GM23338 (cell line): ENCODE measurements at regions not wholly inside any gene's neighbourhood (a gene's known extent, or its start where the extent isn't known, plus 50 kb on each side); places are given as distances from the start of the nearest gene placed in this dataset.

Experiments
- ATAC-seq: fragments of 200-7000 bp; cut with Tn5 transposase; 3 replicates; pipeline ENCODE4 v1.9.1; 2020
- DNase-seq: peaks from one replicate; pipeline ENCODE4 v3.0.0-alpha.2; 2015; ENCODE audit warnings: low spot score
- H2AFZ ChIP-seq: fragments of 200-600 bp; sonication (generic); 2 replicates; pipeline ENCODE4 v1.8.0; 2016; ENCODE audit warnings: antibody characterized with exemption, mild to moderate bottlenecking, moderate library complexity
- H3F3A ChIP-seq: fragments of 200-600 bp; sonication (generic); replicated peaks from 2 replicates; pipeline ENCODE4 v1.8.0; 2017; ENCODE audit warnings: antibody characterized with exemption, mixed run types, low read depth
- H3K27ac ChIP-seq: fragments of 200-600 bp; sonication (generic); 2 replicates; pipeline ENCODE4 v1.6.1; 2016; ENCODE audit warnings: low read depth
- H3K27me3 ChIP-seq: fragments of 200-600 bp; sonication (generic); 2 replicates; pipeline ENCODE4 v1.8.0; 2016; ENCODE audit warnings: mild to moderate bottlenecking, mixed run types, moderate library complexity; ENCODE audit not compliant: insufficient read depth
- H3K36me3 ChIP-seq: fragments of 200-600 bp; sonication (generic); 2 replicates; pipeline ENCODE4 v1.8.0; 2016; ENCODE audit warnings: mild to moderate bottlenecking; ENCODE audit not compliant: insufficient read depth
- H3K4me1 ChIP-seq: fragments of 200-600 bp; sonication (generic); 2 replicates; pipeline ENCODE4 v1.8.0; 2016; ENCODE audit warnings: mild to moderate bottlenecking, moderate library complexity; ENCODE audit not compliant: insufficient read depth
- H3K4me2 ChIP-seq: fragments of 200-600 bp; sonication (generic); 2 replicates; pipeline ENCODE4 v1.7.1; 2017; ENCODE audit warnings: mixed run types
- H3K4me3 ChIP-seq: fragments of 200-600 bp; sonication (generic); 2 replicates; pipeline ENCODE4 v1.6.1; 2016; ENCODE audit warnings: mixed run types
- H3K79me2 ChIP-seq: fragments of 200-600 bp; sonication (generic); replicated peaks from 2 replicates; pipeline ENCODE4 v1.8.0; 2017; ENCODE audit warnings: mild to moderate bottlenecking; ENCODE audit not compliant: insufficient read depth
- H3K9me2 ChIP-seq: fragments of 200-600 bp; sonication (generic); 2 replicates; pipeline ENCODE4 v1.8.0; 2017; ENCODE audit not compliant: insufficient read depth
- H4K20me1 ChIP-seq: fragments of 200-600 bp; sonication (generic); replicated peaks from 2 replicates; pipeline ENCODE4 v1.8.0; 2017; ENCODE audit warnings: mild to moderate bottlenecking; ENCODE audit not compliant: insufficient read depth
- H3K27ac Mint-ChIP-seq: 2 replicates; pipeline ENCODE4 v1.8.0; 2020; ENCODE audit warnings: inconsistent platforms, mild to moderate bottlenecking, moderate library complexity, mixed read lengths
- H3K27me3 Mint-ChIP-seq: 3 replicates; pipeline ENCODE4 v1.8.0; 2022; ENCODE audit warnings: low read depth, mild to moderate bottlenecking, moderate library complexity, mixed read lengths, inconsistent platforms; ENCODE audit not compliant: insufficient read depth, poor library complexity
- H3K36me3 Mint-ChIP-seq: 3 replicates; pipeline ENCODE4 v1.8.0; 2021; ENCODE audit warnings: low read depth, mild to moderate bottlenecking, inconsistent platforms, moderate library complexity, mixed read lengths
- H3K4me1 Mint-ChIP-seq: 3 replicates; pipeline ENCODE4 v1.8.0; 2020; ENCODE audit warnings: mild to moderate bottlenecking, inconsistent platforms, mixed read lengths
- H3K4me3 Mint-ChIP-seq: 3 replicates; pipeline ENCODE4 v1.8.0; 2021; ENCODE audit warnings: moderate library complexity, mild to moderate bottlenecking, inconsistent platforms, mixed read lengths
- H3K9me3 Mint-ChIP-seq: 3 replicates; pipeline ENCODE4 v1.8.0; 2020; ENCODE audit warnings: moderate library complexity, mild to moderate bottlenecking, inconsistent platforms, mixed read lengths
- CREB1 ChIP-seq: fragments of 250-450 bp; sonication (Bioruptor Pico); IDR thresholded peaks from 2 replicates; pipeline ENCODE4 v1.5.0; 2020; ENCODE audit warnings: low read depth, mild to moderate bottlenecking, moderate library complexity
- EZH2phosphoT487 ChIP-seq: fragments of 200-600 bp; sonication (generic); IDR thresholded peaks from one replicate; pipeline ENCODE4 v1.8.1; 2018; ENCODE audit warnings: antibody characterized with exemption; ENCODE audit not compliant: unreplicated experiment
- JUNB ChIP-seq: IDR thresholded peaks from one replicate; pipeline ENCODE4 v1.6.1; 2016; ENCODE audit warnings: antibody characterized with exemption; ENCODE audit not compliant: unreplicated experiment
- ZNF114 ChIP-seq: fragments of 250-450 bp; sonication (Bioruptor Pico); IDR thresholded peaks from 2 replicates; pipeline ENCODE4 v1.5.0; 2020; ENCODE audit warnings: mild to moderate bottlenecking, moderate library complexity
- ZNF331 ChIP-seq: fragments of 250-450 bp; sonication (Bioruptor Pico); IDR thresholded peaks from 2 replicates; pipeline ENCODE4 v1.5.0; 2020; ENCODE audit warnings: low read depth, mild to moderate bottlenecking, moderate library complexity
- TF ChIP-seq, protein P1 (sequence below): fragments of 250-450 bp; sonication (Bioruptor Pico); IDR thresholded peaks from 2 replicates; pipeline ENCODE4 v1.5.0; 2020; ENCODE audit warnings: mild to moderate bottlenecking, moderate library complexity
- TF ChIP-seq, protein P2 (sequence below), 2 experiments: fragments of 200-600 bp in 1 of 2; sonication (generic) in 1 of 2; conservative IDR thresholded peaks; 2 replicates each; pipeline versions ENCODE4 v1.5.1 to v1.6.1; 2016 to 2017; ENCODE audit warnings: antibody characterized with exemption in 2 of 2, low read depth in 2 of 2, mild to moderate bottlenecking in 2 of 2, moderate library complexity in 1 of 2
- TF ChIP-seq, protein P3 (sequence below): IDR thresholded peaks from one replicate; pipeline ENCODE4 v1.6.1; 2018; ENCODE audit warnings: antibody characterized with exemption; ENCODE audit not compliant: unreplicated experiment
- TF ChIP-seq, protein P4 (sequence below): IDR thresholded peaks from 2 replicates; pipeline ENCODE4 v1.6.1; 2016; ENCODE audit warnings: antibody characterized with exemption

DNA sequence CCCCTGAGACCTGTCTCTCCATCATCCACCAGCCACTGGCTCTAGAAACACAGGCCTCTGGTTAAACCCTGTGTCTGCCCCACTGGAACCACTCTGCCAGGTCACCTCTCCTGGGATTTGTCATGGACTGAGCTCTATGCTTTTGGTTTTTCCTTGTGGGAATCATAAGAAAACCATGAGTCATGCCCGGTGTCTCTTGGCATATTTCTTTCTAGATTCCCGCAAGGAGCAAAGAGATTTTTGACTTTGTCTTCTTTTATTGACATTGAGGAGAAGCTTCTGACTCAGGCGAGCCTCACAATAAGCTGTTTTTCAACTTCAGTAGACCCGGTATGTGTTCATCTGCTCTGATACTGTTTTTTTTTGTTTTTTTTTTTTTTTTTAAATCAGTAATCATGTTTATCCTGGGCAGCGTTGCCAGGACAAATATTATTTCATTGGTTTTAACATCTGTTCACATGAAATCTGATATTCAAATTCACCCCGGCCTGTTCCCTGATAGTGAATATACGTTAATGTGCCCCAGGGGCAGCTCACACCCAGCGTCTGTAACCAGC, 207.1 kb downstream of the ACKR3 start (continued):
- TF ChIP-seq, protein P1, sequence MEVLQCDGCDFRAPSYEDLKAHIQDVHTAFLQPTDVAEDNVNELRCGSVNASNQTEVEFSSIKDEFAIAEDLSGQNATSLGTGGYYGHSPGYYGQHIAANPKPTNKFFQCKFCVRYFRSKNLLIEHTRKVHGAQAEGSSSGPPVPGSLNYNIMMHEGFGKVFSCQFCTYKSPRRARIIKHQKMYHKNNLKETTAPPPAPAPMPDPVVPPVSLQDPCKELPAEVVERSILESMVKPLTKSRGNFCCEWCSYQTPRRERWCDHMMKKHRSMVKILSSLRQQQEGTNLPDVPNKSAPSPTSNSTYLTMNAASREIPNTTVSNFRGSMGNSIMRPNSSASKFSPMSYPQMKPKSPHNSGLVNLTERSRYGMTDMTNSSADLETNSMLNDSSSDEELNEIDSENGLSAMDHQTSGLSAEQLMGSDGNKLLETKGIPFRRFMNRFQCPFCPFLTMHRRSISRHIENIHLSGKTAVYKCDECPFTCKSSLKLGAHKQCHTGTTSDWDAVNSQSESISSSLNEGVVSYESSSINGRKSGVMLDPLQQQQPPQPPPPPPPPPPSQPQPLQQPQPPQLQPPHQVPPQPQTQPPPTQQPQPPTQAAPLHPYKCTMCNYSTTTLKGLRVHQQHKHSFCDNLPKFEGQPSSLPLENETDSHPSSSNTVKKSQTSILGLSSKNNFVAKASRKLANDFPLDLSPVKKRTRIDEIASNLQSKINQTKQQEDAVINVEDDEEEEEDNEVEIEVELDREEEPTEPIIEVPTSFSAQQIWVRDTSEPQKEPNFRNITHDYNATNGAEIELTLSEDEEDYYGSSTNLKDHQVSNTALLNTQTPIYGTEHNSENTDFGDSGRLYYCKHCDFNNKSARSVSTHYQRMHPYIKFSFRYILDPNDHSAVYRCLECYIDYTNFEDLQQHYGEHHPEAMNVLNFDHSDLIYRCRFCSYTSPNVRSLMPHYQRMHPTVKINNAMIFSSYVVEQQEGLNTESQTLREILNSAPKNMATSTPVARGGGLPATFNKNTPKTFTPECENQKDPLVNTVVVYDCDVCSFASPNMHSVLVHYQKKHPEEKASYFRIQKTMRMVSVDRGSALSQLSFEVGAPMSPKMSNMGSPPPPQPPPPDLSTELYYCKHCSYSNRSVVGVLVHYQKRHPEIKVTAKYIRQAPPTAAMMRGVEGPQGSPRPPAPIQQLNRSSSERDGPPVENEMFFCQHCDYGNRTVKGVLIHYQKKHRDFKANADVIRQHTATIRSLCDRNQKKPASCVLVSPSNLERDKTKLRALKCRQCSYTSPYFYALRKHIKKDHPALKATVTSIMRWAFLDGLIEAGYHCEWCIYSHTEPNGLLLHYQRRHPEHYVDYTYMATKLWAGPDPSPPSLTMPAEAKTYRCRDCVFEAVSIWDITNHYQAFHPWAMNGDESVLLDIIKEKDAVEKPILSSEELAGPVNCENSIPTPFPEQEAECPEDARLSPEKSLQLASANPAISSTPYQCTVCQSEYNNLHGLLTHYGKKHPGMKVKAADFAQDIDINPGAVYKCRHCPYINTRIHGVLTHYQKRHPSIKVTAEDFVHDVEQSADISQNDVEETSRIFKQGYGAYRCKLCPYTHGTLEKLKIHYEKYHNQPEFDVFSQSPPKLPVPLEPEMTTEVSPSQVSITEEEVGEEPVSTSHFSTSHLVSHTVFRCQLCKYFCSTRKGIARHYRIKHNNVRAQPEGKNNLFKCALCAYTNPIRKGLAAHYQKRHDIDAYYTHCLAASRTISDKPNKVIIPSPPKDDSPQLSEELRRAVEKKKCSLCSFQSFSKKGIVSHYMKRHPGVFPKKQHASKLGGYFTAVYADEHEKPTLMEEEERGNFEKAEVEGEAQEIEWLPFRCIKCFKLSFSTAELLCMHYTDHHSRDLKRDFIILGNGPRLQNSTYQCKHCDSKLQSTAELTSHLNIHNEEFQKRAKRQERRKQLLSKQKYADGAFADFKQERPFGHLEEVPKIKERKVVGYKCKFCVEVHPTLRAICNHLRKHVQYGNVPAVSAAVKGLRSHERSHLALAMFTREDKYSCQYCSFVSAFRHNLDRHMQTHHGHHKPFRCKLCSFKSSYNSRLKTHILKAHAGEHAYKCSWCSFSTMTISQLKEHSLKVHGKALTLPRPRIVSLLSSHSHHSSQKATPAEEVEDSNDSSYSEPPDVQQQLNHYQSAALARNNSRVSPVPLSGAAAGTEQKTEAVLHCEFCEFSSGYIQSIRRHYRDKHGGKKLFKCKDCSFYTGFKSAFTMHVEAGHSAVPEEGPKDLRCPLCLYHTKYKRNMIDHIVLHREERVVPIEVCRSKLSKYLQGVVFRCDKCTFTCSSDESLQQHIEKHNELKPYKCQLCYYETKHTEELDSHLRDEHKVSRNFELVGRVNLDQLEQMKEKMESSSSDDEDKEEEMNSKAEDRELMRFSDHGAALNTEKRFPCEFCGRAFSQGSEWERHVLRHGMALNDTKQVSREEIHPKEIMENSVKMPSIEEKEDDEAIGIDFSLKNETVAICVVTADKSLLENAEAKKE (CRISPR knock-in tag), result no peak
- TF ChIP-seq EZH2phosphoT487 (no peak), CREB1 (no peak), ZNF331 (CRISPR knock-in tag) (no peak), ZNF114 (CRISPR knock-in tag) (no peak)
- TF ChIP-seq, protein P2, sequence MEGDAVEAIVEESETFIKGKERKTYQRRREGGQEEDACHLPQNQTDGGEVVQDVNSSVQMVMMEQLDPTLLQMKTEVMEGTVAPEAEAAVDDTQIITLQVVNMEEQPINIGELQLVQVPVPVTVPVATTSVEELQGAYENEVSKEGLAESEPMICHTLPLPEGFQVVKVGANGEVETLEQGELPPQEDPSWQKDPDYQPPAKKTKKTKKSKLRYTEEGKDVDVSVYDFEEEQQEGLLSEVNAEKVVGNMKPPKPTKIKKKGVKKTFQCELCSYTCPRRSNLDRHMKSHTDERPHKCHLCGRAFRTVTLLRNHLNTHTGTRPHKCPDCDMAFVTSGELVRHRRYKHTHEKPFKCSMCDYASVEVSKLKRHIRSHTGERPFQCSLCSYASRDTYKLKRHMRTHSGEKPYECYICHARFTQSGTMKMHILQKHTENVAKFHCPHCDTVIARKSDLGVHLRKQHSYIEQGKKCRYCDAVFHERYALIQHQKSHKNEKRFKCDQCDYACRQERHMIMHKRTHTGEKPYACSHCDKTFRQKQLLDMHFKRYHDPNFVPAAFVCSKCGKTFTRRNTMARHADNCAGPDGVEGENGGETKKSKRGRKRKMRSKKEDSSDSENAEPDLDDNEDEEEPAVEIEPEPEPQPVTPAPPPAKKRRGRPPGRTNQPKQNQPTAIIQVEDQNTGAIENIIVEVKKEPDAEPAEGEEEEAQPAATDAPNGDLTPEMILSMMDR (conservative IDR thresholded peaks at IDR 0.05; ENCODE audit: low read depth in 2 of 2), result no peak

DNA sequence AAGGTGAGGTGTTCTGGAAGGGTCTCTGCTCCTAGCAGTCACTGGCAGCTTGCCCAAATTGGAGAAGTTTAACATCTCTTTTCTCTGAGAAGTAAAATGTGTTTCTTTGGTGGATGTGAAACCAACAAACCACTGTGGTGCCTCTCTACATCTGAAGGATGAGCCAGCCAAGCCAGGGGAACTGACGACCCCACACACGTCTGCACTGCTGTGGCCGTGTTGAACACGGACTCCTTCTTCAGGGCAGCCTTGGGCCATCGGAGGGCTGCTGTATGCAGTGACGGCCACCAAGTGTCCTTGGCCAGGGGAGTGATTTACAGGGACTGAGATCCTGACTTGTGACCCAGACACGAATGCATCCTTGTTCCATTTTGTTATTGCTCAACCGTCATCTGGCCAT, 207.8 kb downstream of the ACKR3 start:
- DNase-seq, result no peak
- H3K79me2 ChIP-seq, result no peaks in the 10 kb centered on the region
- Mint-ChIP-seq H3K4me3 (no peak overlapping the region), H3K27me3 (peaks cover 1% of the 10 kb centered on the region), H3K27ac (no peak overlapping the region), H3K4me1 (no peaks in the 10 kb centered on the region), H3K36me3 (no peaks in the 10 kb centered on the region), H3K9me3 (no peaks in the 10 kb centered on the region)
- H4K20me1 ChIP-seq, result no peaks in the 10 kb centered on the region
- no peaks in the 10 kb centered on the region; the same call in 1 of the 2 replicates for H3K9me2 ChIP-seq
- no peak for ATAC-seq
- no peak overlapping the region for H3K4me3 ChIP-seq
- H3F3A ChIP-seq, result no peaks in the 10 kb centered on the region
- no peak overlapping the region for H3K4me2 ChIP-seq
- no peak overlapping the region for H2AFZ ChIP-seq
- no peaks in the 10 kb centered on the region for H3K27me3 ChIP-seq
- no peaks in the 10 kb centered on the region for H3K4me1 ChIP-seq
- no peak overlapping the region for H3K27ac ChIP-seq
- no peaks in the 10 kb centered on the region for H3K36me3 ChIP-seq
- TF ChIP-seq CREB1, result no peak
- TF ChIP-seq JUNB, result no peak
- no peak for TF ChIP-seq ZNF114 (CRISPR knock-in tag)
- TF ChIP-seq, protein P3, sequence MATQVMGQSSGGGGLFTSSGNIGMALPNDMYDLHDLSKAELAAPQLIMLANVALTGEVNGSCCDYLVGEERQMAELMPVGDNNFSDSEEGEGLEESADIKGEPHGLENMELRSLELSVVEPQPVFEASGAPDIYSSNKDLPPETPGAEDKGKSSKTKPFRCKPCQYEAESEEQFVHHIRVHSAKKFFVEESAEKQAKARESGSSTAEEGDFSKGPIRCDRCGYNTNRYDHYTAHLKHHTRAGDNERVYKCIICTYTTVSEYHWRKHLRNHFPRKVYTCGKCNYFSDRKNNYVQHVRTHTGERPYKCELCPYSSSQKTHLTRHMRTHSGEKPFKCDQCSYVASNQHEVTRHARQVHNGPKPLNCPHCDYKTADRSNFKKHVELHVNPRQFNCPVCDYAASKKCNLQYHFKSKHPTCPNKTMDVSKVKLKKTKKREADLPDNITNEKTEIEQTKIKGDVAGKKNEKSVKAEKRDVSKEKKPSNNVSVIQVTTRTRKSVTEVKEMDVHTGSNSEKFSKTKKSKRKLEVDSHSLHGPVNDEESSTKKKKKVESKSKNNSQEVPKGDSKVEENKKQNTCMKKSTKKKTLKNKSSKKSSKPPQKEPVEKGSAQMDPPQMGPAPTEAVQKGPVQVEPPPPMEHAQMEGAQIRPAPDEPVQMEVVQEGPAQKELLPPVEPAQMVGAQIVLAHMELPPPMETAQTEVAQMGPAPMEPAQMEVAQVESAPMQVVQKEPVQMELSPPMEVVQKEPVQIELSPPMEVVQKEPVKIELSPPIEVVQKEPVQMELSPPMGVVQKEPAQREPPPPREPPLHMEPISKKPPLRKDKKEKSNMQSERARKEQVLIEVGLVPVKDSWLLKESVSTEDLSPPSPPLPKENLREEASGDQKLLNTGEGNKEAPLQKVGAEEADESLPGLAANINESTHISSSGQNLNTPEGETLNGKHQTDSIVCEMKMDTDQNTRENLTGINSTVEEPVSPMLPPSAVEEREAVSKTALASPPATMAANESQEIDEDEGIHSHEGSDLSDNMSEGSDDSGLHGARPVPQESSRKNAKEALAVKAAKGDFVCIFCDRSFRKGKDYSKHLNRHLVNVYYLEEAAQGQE, result no peak
- TF ChIP-seq, protein P4, sequence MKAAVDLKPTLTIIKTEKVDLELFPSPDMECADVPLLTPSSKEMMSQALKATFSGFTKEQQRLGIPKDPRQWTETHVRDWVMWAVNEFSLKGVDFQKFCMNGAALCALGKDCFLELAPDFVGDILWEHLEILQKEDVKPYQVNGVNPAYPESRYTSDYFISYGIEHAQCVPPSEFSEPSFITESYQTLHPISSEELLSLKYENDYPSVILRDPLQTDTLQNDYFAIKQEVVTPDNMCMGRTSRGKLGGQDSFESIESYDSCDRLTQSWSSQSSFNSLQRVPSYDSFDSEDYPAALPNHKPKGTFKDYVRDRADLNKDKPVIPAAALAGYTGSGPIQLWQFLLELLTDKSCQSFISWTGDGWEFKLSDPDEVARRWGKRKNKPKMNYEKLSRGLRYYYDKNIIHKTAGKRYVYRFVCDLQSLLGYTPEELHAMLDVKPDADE, result no peak
- TF ChIP-seq, protein P2 (conservative IDR thresholded peaks at IDR 0.05; ENCODE audit: low read depth in 2 of 2), result no peak
- no peak for TF ChIP-seq EZH2phosphoT487
